Left ventricle myocardium inferior (tissue), 1 donor: ENCODE measurements at regions not wholly inside any gene's neighbourhood (a gene's known extent, or its start where the extent isn't known, plus 50 kb on each side); places are given as distances from the start of the nearest gene placed in this dataset.

Experiments used
- DNase-seq: peaks from one replicate; pipeline ENCODE4 v3.0.0-alpha.2; 2020
- H3K27ac ChIP-seq: fragments of 200-600 bp; replicated peaks from 2 replicates; pipeline ENCODE4 v1.8.0; 2021
- H3K27me3 ChIP-seq: fragments of 200-600 bp; 2 replicates; pipeline ENCODE4 v1.8.0; 2021; ENCODE audit warnings: low read depth
- H3K36me3 ChIP-seq: fragments of 200-600 bp; 2 replicates; pipeline ENCODE4 v1.8.0; 2021
- H3K4me1 ChIP-seq: fragments of 200-600 bp; 2 replicates; pipeline ENCODE4 v1.8.0; 2021
- H3K4me3 ChIP-seq: fragments of 200-600 bp; 2 replicates; pipeline ENCODE4 v1.8.0; 2021; ENCODE audit warnings: mild to moderate bottlenecking, moderate library complexity
- H3K9me3 ChIP-seq: fragments of 200-600 bp; replicated peaks from 2 replicates; pipeline ENCODE4 v1.8.0; 2021
- CTCF ChIP-seq: fragments of 200-600 bp; IDR thresholded peaks from 2 replicates; pipeline ENCODE4 v1.8.0; 2021; ENCODE audit warnings: antibody characterized with exemption, mild to moderate bottlenecking, borderline replicate concordance
- intact Hi-C: fragments of 100-400 bp; cut with micrococcal nuclease; formaldehyde crosslinking; loops from one replicate; pipeline ENCODE4 v1.11.0; 2022
- donor health status: DM: no; HTN: yes; CAD: no; lungs with severe emphysema.

- Histone ChIP-seq H3K9me3 (no peaks in the 10 kb centered on the region), H3K27me3 (no peaks in the 10 kb centered on the region), H3K27ac (no peak overlapping the region), H3K36me3 (no peaks in the 10 kb centered on the region), H3K4me3 (no peak overlapping the region), H3K4me1 (no peaks in the 10 kb centered on the region)
- intact Hi-C loops = no loop called here
- no peak for DNase-seq
- TF ChIP-seq CTCF = no peak
These were observed 76.0 kb downstream of the PJA1 start for GRCh38 chrX:69089203-69089602.

GRCh38 chrX:69088171-69088938 is 76.9 kb downstream of the PJA1 start:
- H3K36me3 ChIP-seq = no peaks in the 10 kb centered on the region
- no peak for TF ChIP-seq CTCF
- no peak for DNase-seq
- H3K4me3 ChIP-seq = no peak overlapping the region
- no peak overlapping the region for H3K27ac ChIP-seq
- intact Hi-C loops = no loop called here
- H3K9me3 ChIP-seq = no peaks in the 10 kb centered on the region
- no peaks in the 10 kb centered on the region for H3K27me3 ChIP-seq
- H3K4me1 ChIP-seq = no peaks in the 10 kb centered on the region

DNA sequence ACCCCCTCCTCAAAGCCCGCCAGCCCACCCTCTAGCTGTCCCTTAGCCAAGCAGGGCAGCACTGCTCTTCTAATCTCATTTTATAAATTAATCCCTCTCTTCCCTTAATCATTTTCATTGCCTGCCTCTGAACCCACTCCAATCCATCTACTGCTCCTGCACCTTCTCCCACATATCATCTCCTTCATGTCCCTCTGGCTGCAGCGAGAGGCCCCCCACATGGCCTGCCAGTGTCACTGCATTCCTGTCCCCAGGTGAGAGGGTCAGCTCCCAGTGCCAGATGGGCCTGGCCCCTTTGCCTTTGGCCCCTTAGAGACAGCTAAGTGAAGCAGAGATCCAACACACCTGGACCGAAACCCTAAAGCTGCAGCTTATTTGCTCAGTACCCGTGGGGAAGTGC is 79.4 kb downstream of the PJA1 start:
- Histone ChIP-seq H3K27me3 (no peaks in the 10 kb centered on the region), H3K4me1 (no peaks in the 10 kb centered on the region), H3K4me3 (no peak overlapping the region), H3K27ac (no peak overlapping the region), H3K9me3 (no peaks in the 10 kb centered on the region), H3K36me3 (no peaks in the 10 kb centered on the region)
- no peak for TF ChIP-seq CTCF
- intact Hi-C loops = no loop called here
- no peak for DNase-seq

DNA sequence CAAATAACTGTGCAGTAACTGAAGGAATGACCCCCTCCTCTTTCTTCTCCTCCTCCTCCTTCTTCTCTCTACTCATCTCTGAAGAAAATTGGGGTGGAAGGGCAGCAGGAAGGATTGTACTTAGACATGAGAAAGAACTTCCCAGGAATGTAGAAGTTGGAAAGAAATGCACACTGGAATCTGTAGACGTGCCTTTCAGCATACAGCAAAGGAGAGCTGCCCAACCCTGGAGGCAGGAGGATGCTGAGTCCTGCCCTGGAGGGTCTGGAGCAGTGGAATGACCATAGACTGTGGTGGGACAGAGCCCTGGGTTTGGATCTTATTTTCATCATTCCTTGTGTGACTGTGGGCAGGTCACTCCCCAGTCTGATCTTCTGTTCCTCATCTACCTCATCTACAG is 80.1 kb downstream of the PJA1 start:
- no peaks in the 10 kb centered on the region for H3K9me3 ChIP-seq
- no peak overlapping the region for H3K27ac ChIP-seq
- DNase-seq = no peak
- no peak overlapping the region for H3K4me3 ChIP-seq
- intact Hi-C loops = no loop called here
- no peak for TF ChIP-seq CTCF
- H3K27me3 ChIP-seq = no peaks in the 10 kb centered on the region
- no peaks in the 10 kb centered on the region for H3K4me1 ChIP-seq
- no peaks in the 10 kb centered on the region for H3K36me3 ChIP-seq

DNA sequence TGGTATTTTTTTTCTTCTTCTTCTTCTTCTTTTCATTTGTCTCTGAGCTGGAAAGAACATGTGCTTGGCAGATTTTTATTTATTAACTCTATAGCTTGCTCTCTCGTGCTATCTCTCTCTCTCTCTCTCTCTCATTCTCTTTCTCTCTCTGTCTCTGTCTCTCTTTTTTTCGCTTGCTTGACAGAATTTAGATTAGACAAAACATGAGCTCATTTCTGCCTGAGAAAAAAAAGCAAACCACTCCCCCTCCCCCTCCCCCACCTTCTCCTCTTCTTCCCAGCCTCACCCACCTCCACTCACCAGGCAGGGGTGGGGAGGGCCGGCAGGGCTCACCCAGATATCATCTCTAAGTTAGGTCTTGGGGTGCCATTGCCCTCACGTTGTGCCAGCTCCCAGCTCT is 81.5 kb downstream of the PJA1 start:
- Histone ChIP-seq H3K9me3 (no peaks in the 10 kb centered on the region), H3K4me3 (no peak overlapping the region), H3K27ac (no peak overlapping the region), H3K27me3 (no peaks in the 10 kb centered on the region), H3K4me1 (no peaks in the 10 kb centered on the region), H3K36me3 (no peaks in the 10 kb centered on the region)
- intact Hi-C loops = no loop called here
- no peak for TF ChIP-seq CTCF
- no peak for DNase-seq
